Lower leg skin (tissue), 4 donors: ENCODE measurements at regions not wholly inside any gene's neighbourhood (a gene's known extent, or its start where the extent isn't known, plus 50 kb on each side); places are given as distances from the start of the nearest gene placed in this dataset.

Experiments
- DNase-seq, 2 donors: peaks; one replicate each; pipeline ENCODE4 v3.0.0-alpha.2; 2019; ENCODE audit warnings: low spot score in 2 of 2
- H3K4me3 ChIP-seq: fragments of 200-600 bp; sonication (generic); 2 replicates; pipeline ENCODE4 v1.5.1; 2017; ENCODE audit warnings: mild to moderate bottlenecking, low read depth; ENCODE audit not compliant: poor library complexity, severe bottlenecking
- POLR2A ChIP-seq, 2 donors: fragments of 450-650 bp; IDR thresholded peaks; one replicate each; pipeline ENCODE4 v1.6.1; 2016 to 2017; ENCODE audit warnings: antibody characterized with exemption in 2 of 2, mild to moderate bottlenecking in 1 of 2, moderate library complexity in 1 of 2
- WGBS, 2 donors: methylation state at CpG; one replicate each; pipeline ENCODE4 v1.1.5; 2018; 5-methylcytosine and 5-hydroxymethylcytosine counted together
- intact Hi-C: fragments of 100-400 bp; cut with DNase I; formaldehyde crosslinking; loops from one replicate; pipeline ENCODE4 v1.15.0; 2023; ENCODE audit warnings: low total_unique reads
- TF ChIP-seq, protein P1 (sequence below), 3 donors: fragments of 450-650 bp; IDR thresholded peaks; one replicate each; pipeline ENCODE4 v1.5.1; 2016; ENCODE audit warnings: antibody characterized with exemption in 3 of 3, mild to moderate bottlenecking in 3 of 3, moderate library complexity in 2 of 3

DNA sequence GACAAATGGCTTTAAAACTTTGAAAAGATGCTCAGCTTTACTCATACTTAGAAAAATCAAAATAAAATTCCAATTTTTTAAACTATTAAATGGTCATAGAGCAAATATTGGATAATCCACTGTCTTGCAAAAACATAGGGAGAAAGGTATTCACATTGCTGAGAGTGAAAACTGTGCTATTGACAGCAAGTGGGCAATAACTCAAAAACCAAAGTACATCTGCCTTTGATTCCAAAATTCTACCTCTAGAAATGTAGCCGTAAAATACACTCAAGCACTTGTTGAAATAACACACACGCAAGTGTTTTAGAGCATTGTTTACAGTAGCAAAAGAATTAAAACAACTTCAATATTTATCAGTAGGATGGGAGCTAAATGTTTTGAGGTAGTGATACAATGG is 210.6 kb upstream of the HS3ST3A1 start:
- 86 to 87% methylated on average over 2 of the region's 2 CpGs for WGBS, 2 donors
- no peak overlapping the region for H3K4me3 ChIP-seq
- no peak for DNase-seq
- intact Hi-C loops: no loop called here
- no peak for TF ChIP-seq POLR2A (IDR thresholded peaks at IDR 0.05)
- TF ChIP-seq, protein P1, sequence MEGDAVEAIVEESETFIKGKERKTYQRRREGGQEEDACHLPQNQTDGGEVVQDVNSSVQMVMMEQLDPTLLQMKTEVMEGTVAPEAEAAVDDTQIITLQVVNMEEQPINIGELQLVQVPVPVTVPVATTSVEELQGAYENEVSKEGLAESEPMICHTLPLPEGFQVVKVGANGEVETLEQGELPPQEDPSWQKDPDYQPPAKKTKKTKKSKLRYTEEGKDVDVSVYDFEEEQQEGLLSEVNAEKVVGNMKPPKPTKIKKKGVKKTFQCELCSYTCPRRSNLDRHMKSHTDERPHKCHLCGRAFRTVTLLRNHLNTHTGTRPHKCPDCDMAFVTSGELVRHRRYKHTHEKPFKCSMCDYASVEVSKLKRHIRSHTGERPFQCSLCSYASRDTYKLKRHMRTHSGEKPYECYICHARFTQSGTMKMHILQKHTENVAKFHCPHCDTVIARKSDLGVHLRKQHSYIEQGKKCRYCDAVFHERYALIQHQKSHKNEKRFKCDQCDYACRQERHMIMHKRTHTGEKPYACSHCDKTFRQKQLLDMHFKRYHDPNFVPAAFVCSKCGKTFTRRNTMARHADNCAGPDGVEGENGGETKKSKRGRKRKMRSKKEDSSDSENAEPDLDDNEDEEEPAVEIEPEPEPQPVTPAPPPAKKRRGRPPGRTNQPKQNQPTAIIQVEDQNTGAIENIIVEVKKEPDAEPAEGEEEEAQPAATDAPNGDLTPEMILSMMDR (IDR thresholded peaks at IDR 0.05): no peak

DNA sequence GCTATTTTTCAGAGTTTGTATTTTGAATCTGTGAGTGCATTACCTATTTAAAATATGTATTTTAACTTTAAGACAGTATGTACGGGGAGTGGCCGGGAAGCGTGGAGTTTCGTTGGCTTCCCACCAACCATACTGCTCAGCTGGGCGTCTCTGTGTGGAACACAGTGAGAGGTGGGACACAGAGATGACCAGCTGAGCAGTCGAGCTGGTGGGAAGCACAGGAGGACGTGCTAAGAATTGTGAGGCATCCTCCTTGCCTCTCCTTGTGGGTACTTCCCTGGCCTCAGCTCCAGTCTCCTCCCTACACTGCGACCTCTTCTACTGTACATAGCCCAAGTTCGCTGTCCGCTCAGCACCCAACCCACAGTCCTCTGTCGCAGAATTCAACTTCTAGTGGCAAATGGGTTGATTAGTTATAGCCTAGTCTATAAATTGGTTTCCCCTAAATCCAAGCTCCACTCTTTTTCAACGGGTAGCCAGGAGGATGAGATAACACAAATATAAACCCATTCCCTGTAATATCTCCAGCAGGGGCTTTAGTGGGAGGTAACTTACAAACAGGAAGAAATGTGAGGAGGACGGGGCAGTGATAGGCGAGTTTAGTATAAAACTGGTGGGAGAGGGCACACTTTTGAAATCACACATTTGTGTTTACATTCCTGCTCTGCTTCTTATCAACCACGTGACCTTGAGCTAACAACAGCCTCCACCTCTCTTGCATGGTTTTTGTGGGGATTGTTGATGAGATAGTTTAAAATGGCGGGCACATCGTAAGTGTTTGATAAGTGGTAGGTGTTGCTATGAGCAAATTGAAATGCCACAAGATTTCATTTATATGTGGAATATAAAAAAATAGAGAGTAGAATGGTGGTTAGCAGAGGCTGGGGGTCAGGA is 211.9 kb upstream of the HS3ST3A1 start:
- intact Hi-C loops: no loop called here
- 75 to 80% methylated on average over 17 of the region's 17 CpGs for WGBS, 2 donors
- TF ChIP-seq, protein P1 (IDR thresholded peaks at IDR 0.05): no peak
- TF ChIP-seq POLR2A (IDR thresholded peaks at IDR 0.05): no peak
- H3K4me3 ChIP-seq: no peak overlapping the region
- no peak for DNase-seq

DNA sequence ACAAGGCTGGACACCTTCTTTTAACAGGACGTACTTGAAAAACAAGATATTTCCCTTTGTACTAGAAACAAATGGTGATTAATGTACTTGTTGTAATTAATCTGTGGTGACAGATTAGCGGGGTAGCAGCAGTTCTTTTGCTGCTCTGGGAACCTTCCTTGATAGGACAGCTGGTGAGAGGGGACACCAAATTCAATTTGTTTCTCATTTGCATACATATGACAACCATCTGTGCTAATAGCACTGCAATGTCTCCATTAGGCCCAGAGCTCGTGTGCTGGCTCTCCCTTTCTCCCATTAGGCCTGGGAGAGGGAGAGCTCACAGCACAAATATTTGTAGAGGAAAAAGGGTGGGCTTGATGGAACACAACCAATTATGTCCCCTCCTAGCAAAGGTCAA is 221.0 kb upstream of the HS3ST3A1 start:
- 41 to 49% methylated on average over 3 of the region's 3 CpGs for WGBS, 2 donors
- intact Hi-C loops: no loop called here
- TF ChIP-seq, protein P1 (IDR thresholded peaks at IDR 0.05): no peak
- no peak for TF ChIP-seq POLR2A (IDR thresholded peaks at IDR 0.05)
- no peak overlapping the region for H3K4me3 ChIP-seq
- DNase-seq: no peak

DNA sequence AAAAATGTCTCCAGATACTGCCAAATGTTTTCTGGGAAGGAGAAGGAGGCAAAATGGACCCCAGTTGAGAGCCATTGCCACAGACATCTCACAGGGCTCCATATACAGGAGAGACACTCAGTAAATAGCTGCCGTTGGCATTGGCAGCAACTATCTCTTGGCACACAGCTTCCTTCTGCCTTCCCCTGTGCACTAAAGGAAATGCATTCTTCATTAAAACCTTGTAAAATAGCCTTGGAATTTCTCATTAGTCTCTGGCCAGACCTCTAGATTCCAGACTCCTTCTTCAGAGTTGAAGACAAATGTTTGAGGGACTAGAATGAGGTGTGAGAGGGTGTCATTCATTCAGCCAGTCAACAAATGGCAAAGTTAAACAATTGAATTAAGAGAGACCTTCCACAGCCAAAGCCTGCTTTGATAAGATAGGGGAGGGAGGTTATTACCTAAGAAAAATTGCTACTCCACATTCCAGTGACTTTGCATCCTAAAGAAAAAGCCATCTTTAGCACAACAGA is 223.9 kb upstream of the HS3ST3A1 start:
- 67 to 82% methylated on average over 1 of the region's 1 CpG for WGBS, 2 donors

DNA sequence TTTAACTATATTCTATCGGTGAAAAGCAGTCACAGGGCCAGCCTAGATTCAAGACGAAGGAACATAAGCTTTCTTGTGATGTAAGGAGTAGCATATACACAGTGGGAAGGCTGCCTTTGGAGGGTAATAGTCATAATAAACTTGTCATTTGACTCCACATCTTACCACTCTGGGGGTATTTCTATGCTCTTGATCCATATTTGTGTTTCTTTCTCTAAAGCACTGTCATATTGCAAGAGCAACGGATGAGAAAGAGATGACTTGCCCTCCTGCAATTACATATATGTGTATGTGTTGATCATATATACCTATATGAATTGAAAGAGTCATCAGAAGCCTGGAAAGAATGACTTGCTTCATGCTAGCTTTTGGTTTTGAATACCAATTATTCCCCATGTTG is 225.4 kb upstream of the HS3ST3A1 start:
- TF ChIP-seq POLR2A (IDR thresholded peaks at IDR 0.05): no peak
- TF ChIP-seq, protein P1 (IDR thresholded peaks at IDR 0.05): no peak
- intact Hi-C loops: no loop called here
- no peak overlapping the region for H3K4me3 ChIP-seq
- WGBS, 2 donors: 82 to 92% methylated on average over 3 of the region's 3 CpGs
- DNase-seq: no peak

More for the DNA sequence above, 223.9 kb upstream of the HS3ST3A1 start:
- intact Hi-C loops: no loop called here
- no peak for DNase-seq
- H3K4me3 ChIP-seq: no peak overlapping the region
- TF ChIP-seq, protein P1 (IDR thresholded peaks at IDR 0.05): no peak
- TF ChIP-seq POLR2A (IDR thresholded peaks at IDR 0.05): no peak
